Hematopoietic multipotent progenitor cell (in vitro differentiated cells): ENCODE measurements at regions not wholly inside any gene's neighbourhood (a gene's known extent, or its start where the extent isn't known, plus 50 kb on each side); places are given as distances from the start of the nearest gene placed in this dataset.
A peak's percentile ranks its signal among the peaks of the same experiment; 100 is the strongest.

Experiments
- DNase-seq, 3 donors: peaks; one replicate each; pipeline ENCODE4 v3.0.0-alpha.2; 2011 to 2015; ENCODE audit warnings: low read depth in 2 of 3, low spot score in 2 of 3

- DNase-seq, result no peak
Observed at GRCh38 chr12:75908961-75909605, 122.5 kb downstream of the PHLDA1 start.

DNA sequence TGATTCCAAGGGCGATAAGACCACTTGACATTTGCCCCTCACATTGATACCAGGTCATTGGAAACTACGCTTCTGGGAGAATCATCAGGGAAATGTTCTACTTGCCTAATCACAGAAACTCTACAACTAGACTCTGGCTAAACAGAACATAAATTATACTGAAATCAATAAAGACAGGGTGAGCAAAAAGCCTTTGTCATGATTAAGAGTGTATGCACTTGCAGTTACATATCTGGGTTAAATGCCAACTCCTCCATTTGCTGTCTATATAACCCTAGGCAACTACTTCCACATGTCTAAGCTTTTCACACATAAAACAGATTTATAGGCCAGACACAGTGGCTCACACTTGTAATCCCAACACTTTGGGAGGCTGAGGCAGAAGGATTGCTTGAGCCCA, 125.7 kb downstream of the PHLDA1 start:
- no peak for DNase-seq

- DNase-seq, result no peak
Observed at GRCh38 chr12:75900781-75901254, 130.8 kb downstream of the PHLDA1 start.

- DNase-seq, result no peak
Observed at GRCh38 chr12:75900226-75900625, 131.3 kb downstream of the PHLDA1 start.

- DNase-seq, result no peak
Observed at GRCh38 chr12:75894965-75895754, 136.4 kb downstream of the PHLDA1 start.

DNA sequence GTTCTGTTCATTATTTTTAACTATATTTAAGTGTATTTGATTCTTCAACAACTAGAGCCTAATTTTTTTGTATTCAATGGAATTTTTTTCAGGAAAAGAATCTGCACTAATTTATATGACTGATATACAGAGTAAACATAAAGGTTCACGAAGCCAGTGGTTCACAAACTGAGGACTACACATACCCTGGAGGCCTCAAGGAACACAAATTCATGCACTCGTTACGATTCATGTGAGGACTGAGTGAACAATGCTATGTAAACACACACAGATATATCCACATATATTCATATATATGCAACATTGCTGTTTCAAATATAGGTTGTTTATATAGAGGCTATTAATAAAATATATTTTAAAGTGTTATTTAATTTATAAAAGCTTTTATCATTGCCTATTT, 137.8 kb downstream of the PHLDA1 start:
- DNase-seq, result no peak

DNA sequence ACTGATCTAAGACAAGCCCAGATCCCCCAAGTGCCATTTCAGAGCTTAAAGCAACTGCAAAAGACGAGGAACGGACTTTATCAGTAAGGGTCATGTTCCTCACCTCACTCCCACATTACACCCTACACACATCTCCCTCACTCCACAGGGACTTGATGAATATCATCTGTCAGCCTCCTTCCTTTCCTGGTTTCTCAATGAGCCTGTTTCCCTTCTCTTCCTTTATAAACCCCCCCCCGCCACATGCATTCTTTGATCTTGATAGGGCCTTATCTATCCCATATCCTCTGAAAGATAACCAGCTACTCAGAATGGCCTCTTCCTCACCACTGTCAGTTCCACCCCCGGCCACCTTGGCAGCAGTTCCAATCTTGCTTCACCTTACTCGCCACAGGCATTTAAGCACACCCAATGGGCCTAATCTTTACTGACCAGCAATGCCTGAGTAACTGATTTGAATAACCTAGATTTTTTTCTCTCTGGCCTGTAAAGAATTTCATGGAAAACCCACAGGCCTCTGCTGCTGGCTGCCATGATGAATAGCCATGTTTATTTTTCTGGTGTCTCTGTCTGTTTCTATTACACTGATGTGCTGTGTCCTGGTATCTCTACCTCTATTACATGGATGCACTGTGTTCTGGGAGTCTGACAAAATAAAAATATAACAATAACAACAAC, 138.7 kb downstream of the PHLDA1 start:
- peak in 2 of 3 donors; percentile 3 to 4 for DNase-seq

DNA sequence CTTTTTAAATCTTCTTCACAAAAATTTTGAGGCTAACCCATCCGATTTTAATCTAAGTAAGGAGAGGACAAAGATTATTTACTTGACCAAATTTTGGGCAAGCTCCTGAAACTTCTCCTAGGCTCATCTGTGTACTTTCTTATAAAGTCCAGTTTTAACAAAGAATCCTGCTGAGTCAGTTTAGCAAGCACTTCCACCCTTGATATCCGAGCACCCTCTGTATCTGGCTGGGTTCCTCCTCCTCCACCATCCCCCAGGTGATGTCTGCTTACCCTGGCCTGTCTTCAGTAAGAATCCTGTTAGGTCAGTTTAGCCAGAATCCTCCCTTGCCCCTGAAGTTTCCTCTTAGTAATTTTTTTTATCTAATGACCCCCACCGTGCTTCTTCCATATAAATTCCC, 140.5 kb downstream of the PHLDA1 start:
- DNase-seq, result no peak

- no peak for DNase-seq
Observed at GRCh38 chr12:75890660-75891059, 140.9 kb downstream of the PHLDA1 start.

GRCh38 chr12:75890141-75890540, 141.4 kb downstream of the PHLDA1 start:
- no peak for DNase-seq

GRCh38 chr12:75888874-75889613, 142.5 kb downstream of the PHLDA1 start:
- DNase-seq, result no peak

GRCh38 chr12:75888399-75888798, 143.2 kb downstream of the PHLDA1 start:
- DNase-seq, result no peak

GRCh38 chr12:75887979-75888378, 143.6 kb downstream of the PHLDA1 start:
- DNase-seq, result no peak

DNA sequence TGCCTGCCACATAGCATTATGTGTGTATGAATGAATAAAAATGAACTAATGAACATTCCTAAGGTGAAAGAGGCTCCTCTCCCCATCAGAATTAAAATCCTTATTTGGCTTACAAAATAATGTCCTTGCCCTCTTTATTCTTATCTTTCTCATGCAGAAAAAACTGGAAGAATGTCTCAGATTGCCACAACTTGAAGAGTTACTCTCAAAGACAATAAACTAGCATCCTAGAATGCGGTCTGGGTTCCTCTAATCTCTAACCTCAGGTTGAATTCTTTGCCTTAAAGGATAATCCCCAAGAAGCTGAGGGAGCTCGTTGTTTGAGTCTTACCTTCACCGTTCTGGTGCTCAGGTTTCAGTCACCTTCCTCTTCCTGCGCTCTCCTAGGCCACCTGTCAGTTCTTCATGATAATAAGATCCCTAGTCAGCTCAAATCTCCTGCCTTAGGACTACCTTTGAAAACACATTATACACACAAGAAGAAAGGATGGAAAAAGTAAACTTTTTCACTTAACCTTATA, 147.1 kb downstream of the PHLDA1 start:
- no peak for DNase-seq

- DNase-seq, result no peak
Observed at GRCh38 chr12:75883241-75883640, 148.3 kb downstream of the PHLDA1 start.

GRCh38 chr12:75882421-75882820, 149.2 kb downstream of the PHLDA1 start:
- DNase-seq, result no peak

GRCh38 chr12:75881920-75882319, 149.7 kb downstream of the PHLDA1 start:
- DNase-seq, result no peak

GRCh38 chr12:75877763-75878621, 153.6 kb downstream of the PHLDA1 start:
- DNase-seq, result no peak

DNA sequence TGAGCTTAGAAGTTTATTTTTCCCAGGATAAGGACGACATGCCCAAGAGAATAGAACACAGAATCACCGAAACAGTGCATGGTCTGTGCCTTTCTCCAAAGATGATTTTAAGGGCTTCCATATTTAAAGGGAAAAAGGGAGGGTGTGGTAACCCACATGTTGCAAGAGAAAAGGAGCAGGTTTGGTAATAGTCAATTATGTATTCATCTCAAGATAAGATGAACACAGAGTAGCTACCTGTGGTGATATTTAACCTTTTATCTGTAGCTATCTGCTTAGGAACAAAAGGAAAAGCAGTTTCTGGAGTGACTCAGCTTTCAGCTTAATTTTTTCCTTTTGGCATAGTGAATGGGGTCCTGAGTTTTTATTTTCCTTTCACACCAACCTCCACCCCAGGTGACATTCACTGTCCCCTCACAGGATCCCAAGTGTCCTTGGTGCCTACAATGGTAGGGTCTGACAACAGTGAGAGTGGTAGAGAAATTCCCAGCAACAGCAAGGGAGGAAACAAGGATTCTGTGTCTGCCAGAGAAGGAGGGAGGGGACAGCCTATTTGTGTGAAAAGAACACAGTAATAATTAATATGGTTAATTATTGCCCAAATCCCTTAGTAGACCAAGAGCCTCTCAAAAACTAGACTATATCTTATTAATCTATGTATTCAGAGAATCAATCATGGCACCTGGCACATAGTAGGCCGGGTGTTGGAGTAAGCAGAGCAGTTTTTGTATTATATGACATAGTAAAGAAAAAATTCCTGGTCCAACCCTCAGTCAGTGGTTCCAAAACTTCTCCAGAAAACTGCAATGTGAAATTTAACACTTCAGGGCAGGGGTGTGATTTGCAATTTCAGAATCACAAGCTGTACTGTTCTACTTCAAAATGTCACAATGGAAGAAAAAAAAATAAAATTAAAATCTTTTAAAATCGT, 154.5 kb downstream of the PHLDA1 start:
- no peak for DNase-seq
